ENCODE measurements at regions not wholly inside any gene's neighbourhood (a gene's known extent, or its start where the extent isn't known, plus 50 kb on each side); places are given as distances from the start of the nearest gene placed in this dataset.

DNA sequence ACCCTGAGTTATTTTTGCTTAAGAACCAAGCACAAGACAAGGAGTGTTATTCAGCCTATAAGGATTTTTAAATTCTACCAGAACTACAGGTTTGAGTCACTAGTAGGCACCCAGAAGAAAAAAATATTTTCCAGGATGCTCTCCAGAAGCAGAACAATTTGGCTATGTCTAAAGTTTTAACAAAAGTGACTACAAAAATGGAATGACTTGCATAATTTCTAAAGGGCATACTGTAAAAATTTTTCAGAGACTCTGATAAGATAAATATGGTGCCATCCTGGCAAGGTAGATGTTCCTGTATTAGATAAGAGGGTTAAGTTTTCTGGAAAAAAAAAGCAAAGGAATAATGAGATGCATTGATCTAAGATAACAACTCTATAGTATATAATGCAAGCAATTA, 68.6 kb upstream of the FAM9A start:
- Histone ChIP-seq H3K9ac (ENCODE audit: low read length) (no peak overlapping the region), H3K4me1 (ENCODE audit: control insufficient read depth, insufficient read depth, low read length) (peaks cover 25% of the 10 kb centered on the region), H3K36me3 (ENCODE audit: control insufficient read depth, insufficient read depth, low read length, severe bottlenecking) (no peaks in the 10 kb centered on the region), H3K27me3 (replicated peaks; ENCODE audit: control insufficient read depth, insufficient read depth, low read length) (peaks cover 11% of the 10 kb centered on the region), H3K9me3 (ENCODE audit: control insufficient read depth, low read length) (no peaks in the 10 kb centered on the region), H3K4me3 (ENCODE audit: low read length) (no peak overlapping the region)
- no peak for DNase-seq (ENCODE audit: low read depth)

DNA sequence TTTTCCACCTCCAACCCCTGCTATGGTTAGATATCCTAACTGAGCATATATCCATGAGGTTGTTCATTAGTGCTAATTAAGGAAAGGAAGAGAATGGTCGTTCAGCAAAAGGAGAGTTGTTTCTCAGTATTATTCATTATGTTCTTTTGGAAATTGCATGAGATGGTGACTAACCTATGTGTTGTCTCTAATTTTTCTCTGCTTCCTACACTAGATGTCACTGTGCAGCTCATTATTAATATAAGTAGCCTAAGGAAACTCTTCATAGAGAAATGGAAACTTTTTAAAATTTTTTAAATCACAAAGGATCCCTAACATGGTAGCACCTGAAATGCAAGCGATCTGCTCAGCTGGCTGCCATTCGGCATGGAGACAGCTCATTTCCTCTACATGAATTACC, 67.7 kb upstream of the FAM9A start:
- Histone ChIP-seq H3K27me3 (replicated peaks; ENCODE audit: control insufficient read depth, insufficient read depth, low read length) (peaks cover 13% of the 10 kb centered on the region), H3K4me3 (ENCODE audit: low read length) (no peak overlapping the region), H3K9ac (ENCODE audit: low read length) (no peak overlapping the region), H3K4me1 (ENCODE audit: control insufficient read depth, insufficient read depth, low read length) (peaks cover 25% of the 10 kb centered on the region), H3K36me3 (ENCODE audit: control insufficient read depth, insufficient read depth, low read length, severe bottlenecking) (no peaks in the 10 kb centered on the region), H3K9me3 (ENCODE audit: control insufficient read depth, low read length) (no peaks in the 10 kb centered on the region)
- DNase-seq (ENCODE audit: low read depth): peak; percentile 62

DNA sequence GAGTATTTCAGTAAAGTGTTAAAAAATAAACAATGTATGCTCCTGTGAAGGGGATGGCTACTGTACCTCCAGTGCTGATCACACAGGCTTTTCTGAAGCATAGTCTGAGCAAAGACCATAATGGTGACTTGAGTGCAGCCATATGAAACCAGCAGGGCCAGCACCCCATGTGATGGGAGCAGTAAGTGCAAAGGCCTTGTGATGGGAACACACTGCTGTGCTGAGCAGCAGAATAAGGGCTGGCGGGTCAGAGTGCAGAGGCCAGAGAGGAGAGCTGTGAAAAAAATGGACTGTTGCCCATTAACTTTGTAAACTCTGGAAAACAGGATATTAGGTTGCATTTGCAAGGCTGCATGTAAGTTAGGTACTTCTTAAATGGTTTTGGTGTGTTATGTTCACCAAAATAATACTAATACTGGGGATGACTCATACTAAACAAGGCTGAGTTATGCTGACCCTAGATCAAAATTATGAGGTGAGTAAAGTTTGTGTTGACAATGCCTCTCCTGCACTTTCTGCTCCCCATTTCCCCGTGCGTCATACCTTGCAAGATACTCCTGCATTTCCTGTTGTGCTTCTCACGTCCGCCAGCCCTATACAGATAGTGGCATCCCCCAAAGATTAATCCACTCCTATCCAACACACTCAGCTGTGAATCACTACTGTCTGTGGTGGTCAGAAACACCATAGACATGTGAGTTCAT, 67.0 kb upstream of the FAM9A start:
- Histone ChIP-seq H3K4me1 (ENCODE audit: control insufficient read depth, insufficient read depth, low read length) (peaks cover 25% of the 10 kb centered on the region), H3K9ac (ENCODE audit: low read length) (no peak overlapping the region), H3K27me3 (replicated peaks; ENCODE audit: control insufficient read depth, insufficient read depth, low read length) (peaks cover 17% of the 10 kb centered on the region), H3K4me3 (ENCODE audit: low read length) (no peak overlapping the region), H3K9me3 (ENCODE audit: control insufficient read depth, low read length) (no peaks in the 10 kb centered on the region), H3K36me3 (ENCODE audit: control insufficient read depth, insufficient read depth, low read length, severe bottlenecking) (no peaks in the 10 kb centered on the region)
- DNase-seq (ENCODE audit: low read depth): no peak

DNA sequence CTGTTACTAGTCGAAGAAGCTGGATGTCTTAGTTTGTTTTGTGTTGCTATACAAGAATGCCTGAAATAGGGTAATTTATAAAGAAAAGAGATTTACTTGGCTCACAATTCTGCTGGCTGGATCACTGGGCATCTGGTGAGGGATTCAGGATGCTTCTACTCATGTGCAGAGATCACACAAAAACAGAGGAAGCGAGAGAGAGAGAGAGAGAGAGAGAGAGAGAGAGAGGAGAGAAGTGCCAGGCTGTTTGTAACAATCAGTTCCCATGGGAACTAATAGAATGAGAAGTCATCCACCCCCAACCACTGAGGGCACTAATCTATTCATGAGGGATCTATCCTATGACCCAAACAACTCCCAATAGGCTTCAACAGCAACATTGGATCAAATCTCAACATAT, 66.2 kb upstream of the FAM9A start:
- Histone ChIP-seq H3K9ac (ENCODE audit: low read length) (no peak overlapping the region), H3K9me3 (ENCODE audit: control insufficient read depth, low read length) (no peaks in the 10 kb centered on the region), H3K36me3 (ENCODE audit: control insufficient read depth, insufficient read depth, low read length, severe bottlenecking) (no peaks in the 10 kb centered on the region), H3K4me1 (ENCODE audit: control insufficient read depth, insufficient read depth, low read length) (peaks cover 25% of the 10 kb centered on the region), H3K4me3 (ENCODE audit: low read length) (no peak overlapping the region), H3K27me3 (replicated peaks; ENCODE audit: control insufficient read depth, insufficient read depth, low read length) (peaks cover 19% of the 10 kb centered on the region)
- DNase-seq (ENCODE audit: low read depth): no peak

DNA sequence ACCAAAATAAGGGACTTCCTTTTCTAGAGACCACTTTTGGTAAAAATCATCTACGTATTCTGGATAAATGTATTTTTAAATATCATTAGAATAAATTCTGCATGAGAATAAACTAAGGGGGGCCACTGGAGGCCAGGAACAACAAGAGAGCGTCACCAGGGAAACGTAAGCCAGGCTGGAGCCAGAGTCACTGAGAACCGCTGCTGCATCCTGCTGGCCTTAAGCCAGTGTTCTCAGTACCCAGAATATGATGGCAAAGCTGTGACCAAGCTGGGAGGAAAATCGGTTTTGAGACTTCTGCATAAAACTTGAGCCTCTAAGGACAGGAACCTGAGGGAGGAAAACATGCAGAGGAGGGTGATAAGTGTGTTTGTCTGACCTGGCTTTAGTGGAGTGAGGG, 63.0 kb upstream of the FAM9A start:
- no peak for DNase-seq (ENCODE audit: low read depth)
- H3K9me3 ChIP-seq (ENCODE audit: control insufficient read depth, low read length): no peaks in the 10 kb centered on the region
- peaks cover 37% of the 10 kb centered on the region for H3K27me3 ChIP-seq (replicated peaks; ENCODE audit: control insufficient read depth, insufficient read depth, low read length)
- no peaks in the 10 kb centered on the region for H3K36me3 ChIP-seq (ENCODE audit: control insufficient read depth, insufficient read depth, low read length, severe bottlenecking)
- no peak overlapping the region for H3K4me3 ChIP-seq (ENCODE audit: low read length)
- H3K9ac ChIP-seq (ENCODE audit: low read length): no peak overlapping the region
- peaks cover 14% of the 10 kb centered on the region for H3K4me1 ChIP-seq (ENCODE audit: control insufficient read depth, insufficient read depth, low read length)

DNA sequence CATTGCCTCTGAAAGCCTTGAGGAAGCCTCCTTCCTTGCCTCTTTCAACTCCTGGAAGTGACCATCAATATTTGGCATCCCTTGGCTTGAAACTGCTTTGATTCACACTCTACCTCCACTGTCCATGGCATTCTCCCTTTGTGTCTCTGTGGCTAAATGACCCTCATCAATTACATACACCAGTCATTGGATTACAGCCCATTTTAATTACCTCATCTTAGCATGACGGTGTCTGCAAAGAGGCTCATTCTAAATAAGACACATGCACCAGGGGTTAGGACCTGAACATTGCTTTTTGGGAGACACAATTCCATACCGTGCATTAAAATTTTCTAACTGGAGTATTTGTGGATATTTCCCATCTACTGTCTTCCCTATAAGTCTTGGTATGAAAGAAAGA, 60.7 kb upstream of the FAM9A start:
- Histone ChIP-seq H3K27me3 (replicated peaks; ENCODE audit: control insufficient read depth, insufficient read depth, low read length) (peaks cover 37% of the 10 kb centered on the region), H3K9me3 (ENCODE audit: control insufficient read depth, low read length) (no peaks in the 10 kb centered on the region), H3K4me3 (ENCODE audit: low read length) (no peak overlapping the region), H3K36me3 (ENCODE audit: control insufficient read depth, insufficient read depth, low read length, severe bottlenecking) (no peaks in the 10 kb centered on the region), H3K4me1 (ENCODE audit: control insufficient read depth, insufficient read depth, low read length) (no peaks in the 10 kb centered on the region), H3K9ac (ENCODE audit: low read length) (no peak overlapping the region)
- DNase-seq (ENCODE audit: low read depth): no peak

DNA sequence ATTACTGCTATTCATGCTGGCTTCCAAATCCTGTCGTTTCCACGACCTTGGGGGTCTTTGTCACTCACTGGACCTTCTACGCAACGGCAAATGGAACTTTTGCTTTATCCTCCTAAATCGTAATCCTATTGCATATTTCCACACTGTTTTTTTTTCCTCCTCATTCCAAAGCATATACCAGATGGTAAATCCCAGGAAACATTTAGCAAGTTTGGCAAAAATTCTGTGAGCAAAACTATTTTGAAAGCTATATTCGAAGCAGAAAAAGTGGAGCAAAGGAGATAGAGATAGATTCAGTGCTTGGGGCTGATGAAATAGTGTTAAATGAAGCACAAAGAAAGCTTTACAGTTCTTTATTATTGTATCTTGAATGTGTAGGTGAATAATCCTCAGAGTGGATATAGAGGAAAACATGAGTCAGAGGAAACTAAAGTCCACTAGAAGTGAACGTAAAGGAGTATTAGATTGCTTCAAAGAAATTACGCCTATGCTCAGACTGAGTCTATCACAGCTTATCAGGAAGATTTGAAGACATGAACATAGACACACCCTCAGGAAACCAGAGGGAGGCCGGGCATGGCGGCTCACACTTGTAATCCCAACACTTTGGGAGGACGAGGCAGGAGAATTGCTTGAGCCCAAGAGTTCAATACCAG, 50.2 kb upstream of the FAM9A start:
- Histone ChIP-seq H3K27me3 (replicated peaks; ENCODE audit: control insufficient read depth, insufficient read depth, low read length) (peaks cover 3% of the 10 kb centered on the region), H3K4me1 (ENCODE audit: control insufficient read depth, insufficient read depth, low read length) (peaks cover 27% of the 10 kb centered on the region), H3K4me3 (ENCODE audit: low read length) (no peak overlapping the region), H3K36me3 (ENCODE audit: control insufficient read depth, insufficient read depth, low read length, severe bottlenecking) (no peaks in the 10 kb centered on the region), H3K9me3 (ENCODE audit: control insufficient read depth, low read length) (no peaks in the 10 kb centered on the region), H3K9ac (ENCODE audit: low read length) (no peak overlapping the region)
- DNase-seq (ENCODE audit: low read depth): no peak
